ENCODE measurements at regions not wholly inside any gene's neighbourhood (a gene's known extent, or its start where the extent isn't known, plus 50 kb on each side); places are given as distances from the start of the nearest gene placed in this dataset.

DNA sequence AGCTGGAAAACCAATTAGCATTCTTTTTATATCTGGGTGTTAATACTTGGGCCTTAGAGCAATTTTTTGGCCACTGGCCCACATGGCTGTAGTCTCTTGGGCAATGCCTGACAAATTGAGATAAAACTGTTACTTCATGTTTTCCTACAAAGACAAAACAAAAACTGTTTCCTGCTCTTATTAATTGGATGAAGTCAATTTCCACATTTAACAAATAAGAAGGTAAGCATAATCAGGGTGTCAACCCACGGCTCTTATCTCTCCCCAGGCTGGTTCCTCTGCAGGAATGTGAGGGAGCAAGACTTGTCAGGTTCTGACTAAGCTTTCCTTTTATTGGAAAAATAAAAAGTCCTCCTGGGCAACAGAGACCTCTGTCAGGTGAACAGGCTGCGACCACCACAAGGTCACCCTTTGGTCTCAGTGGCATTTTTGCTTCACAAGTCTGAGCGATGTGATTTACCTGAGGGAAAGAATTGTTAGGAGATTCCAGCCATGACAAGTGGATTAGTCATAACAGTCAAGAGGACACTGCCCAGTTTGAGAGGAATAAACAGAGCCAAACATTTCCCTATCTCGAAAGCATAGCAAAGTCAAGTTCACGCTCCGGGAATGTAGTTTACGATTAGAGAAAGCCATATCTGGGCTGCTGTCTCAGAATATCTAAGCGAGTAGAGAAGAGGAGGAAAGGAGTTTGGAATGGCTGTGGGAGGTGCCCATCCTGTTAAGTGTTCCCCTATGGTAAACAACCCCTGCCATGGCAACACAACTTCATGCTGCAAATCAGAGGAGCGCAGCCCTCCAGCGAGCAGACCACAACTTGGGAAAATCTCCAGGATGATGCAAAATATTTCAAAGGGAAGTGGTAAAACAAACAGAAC, 144.4 kb downstream of the TES start:
- no peak for TF ChIP-seq CTCF (IDR thresholded peaks at IDR 0.05; ENCODE audit: low read length)
- no peak for TF ChIP-seq EZH2phosphoT487 (IDR thresholded peaks at IDR 0.05; ENCODE audit: low read length)
